VCaP (cell line): ENCODE measurements at regions not wholly inside any gene's neighbourhood (a gene's known extent, or its start where the extent isn't known, plus 50 kb on each side); places are given as distances from the start of the nearest gene placed in this dataset.
A peak's percentile ranks its signal among the peaks of the same experiment; 100 is the strongest.

Experiments
- H3K27ac ChIP-seq: fragments of 450-650 bp; 2 replicates; pipeline ENCODE4 v1.5.1; 2017
- CTCF ChIP-seq: fragments of 450-650 bp; conservative IDR thresholded peaks from 2 replicates; pipeline ENCODE4 v1.5.1; 2017; ENCODE audit warnings: mild to moderate bottlenecking, moderate library complexity

GRCh38 chr10:78406648-78407008 is 373.0 kb downstream of the RPS24 start:
- no peak for TF ChIP-seq CTCF

GRCh38 chr10:78407009-78407711 is 373.5 kb downstream of the RPS24 start:
- peak overlapping the region; percentile 62; the same call in 1 of the 2 replicates for H3K27ac ChIP-seq
- no peak for TF ChIP-seq CTCF

More at GRCh38 chr10:78406648-78407008, 373.0 kb downstream of the RPS24 start:
- peak overlapping the region; percentile 62; the same call in 1 of the 2 replicates for H3K27ac ChIP-seq

GRCh38 chr10:78407966-78408365 is 374.3 kb downstream of the RPS24 start:
- no peak for TF ChIP-seq CTCF
- no peak overlapping the region for H3K27ac ChIP-seq

- no peak for TF ChIP-seq CTCF
- peak overlapping the region; percentile 51 for H3K27ac ChIP-seq
These were observed 375.2 kb downstream of the RPS24 start for GRCh38 chr10:78408671-78409472.

- H3K27ac ChIP-seq: no peak overlapping the region
- no peak for TF ChIP-seq CTCF
These were observed 376.6 kb downstream of the RPS24 start for GRCh38 chr10:78410046-78410965.

- no peak overlapping the region for H3K27ac ChIP-seq
- no peak for TF ChIP-seq CTCF
These were observed 378.1 kb downstream of the RPS24 start for GRCh38 chr10:78411716-78412115.

- no peak for TF ChIP-seq CTCF
- no peak overlapping the region for H3K27ac ChIP-seq
These were observed 378.9 kb downstream of the RPS24 start for GRCh38 chr10:78412605-78413004.
